Hepatocyte (in vitro differentiated cells): ENCODE measurements at regions not wholly inside any gene's neighbourhood (a gene's known extent, or its start where the extent isn't known, plus 50 kb on each side); places are given as distances from the start of the nearest gene placed in this dataset.

Experiments used
- DNase-seq: peaks from one replicate; pipeline ENCODE4 v3.0.0-alpha.2; 2016; ENCODE audit warnings: low spot score
- H2AFZ ChIP-seq: fragments of 200-600 bp; sonication (generic); 2 replicates; pipeline ENCODE4 v1.6.0; 2016; ENCODE audit warnings: antibody characterized with exemption, mild to moderate bottlenecking
- H3K27ac ChIP-seq: fragments of 200-600 bp; sonication (generic); 2 replicates; pipeline ENCODE4 v1.5.1; 2016; ENCODE audit warnings: mild to moderate bottlenecking
- H3K27me3 ChIP-seq: fragments of 200-600 bp; sonication (generic); 2 replicates; pipeline ENCODE4 v1.6.1; 2016
- H3K36me3 ChIP-seq: fragments of 200-600 bp; sonication (generic); replicated peaks from 2 replicates; pipeline ENCODE4 v1.5.1; 2016; ENCODE audit warnings: low read depth; ENCODE audit not compliant: insufficient read depth
- H3K4me1 ChIP-seq: fragments of 200-600 bp; sonication (generic); 2 replicates; pipeline ENCODE4 v1.5.1; 2016; ENCODE audit warnings: mild to moderate bottlenecking, moderate library complexity; ENCODE audit not compliant: insufficient read depth
- H3K4me2 ChIP-seq: fragments of 200-600 bp; sonication (generic); 2 replicates; pipeline ENCODE4 v1.6.0; 2016
- H3K4me3 ChIP-seq: fragments of 200-600 bp; sonication (generic); 2 replicates; pipeline ENCODE4 v1.5.1; 2016; ENCODE audit warnings: mild to moderate bottlenecking
- H3K79me2 ChIP-seq: fragments of 200-600 bp; sonication (generic); 2 replicates; pipeline ENCODE4 v1.6.0; 2017; ENCODE audit warnings: mild to moderate bottlenecking
- H3K9me2 ChIP-seq: fragments of 200-600 bp; sonication (generic); replicated peaks from 2 replicates; pipeline ENCODE4 v1.6.0; 2017; ENCODE audit warnings: mild to moderate bottlenecking; ENCODE audit not compliant: insufficient read depth
- H3K9me3 ChIP-seq: fragments of 200-600 bp; sonication (generic); 2 replicates; pipeline ENCODE4 v1.5.1; 2016; ENCODE audit warnings: low read depth, mild to moderate bottlenecking
- H4K20me1 ChIP-seq: fragments of 200-600 bp; sonication (generic); 2 replicates; pipeline ENCODE4 v1.6.0; 2016; ENCODE audit warnings: mild to moderate bottlenecking; ENCODE audit not compliant: insufficient read depth, poor library complexity, severe bottlenecking
- CTCF ChIP-seq: fragments of 200-600 bp; sonication (generic); IDR thresholded peaks from 2 replicates; pipeline ENCODE4 v1.5.1; 2016; ENCODE audit warnings: antibody characterized with exemption, mild to moderate bottlenecking; ENCODE audit not compliant: poor library complexity
- EZH2 ChIP-seq: fragments of 200-600 bp; sonication (generic); IDR thresholded peaks from 2 replicates; pipeline ENCODE4 v1.6.1; 2016; ENCODE audit warnings: antibody characterized with exemption, mild to moderate bottlenecking, borderline replicate concordance
- EZH2phosphoT487 ChIP-seq: fragments of 200-600 bp; sonication (generic); IDR thresholded peaks from one replicate; pipeline ENCODE4 v1.6.1; 2018; ENCODE audit warnings: antibody characterized with exemption, mild to moderate bottlenecking, low read depth, moderate library complexity; ENCODE audit not compliant: unreplicated experiment, severe bottlenecking
- WGBS: methylation state at CpG from one replicate; pipeline ENCODE4 v1.1.6; 2016; ENCODE audit warnings: low lambda C conversion rate; ENCODE audit errors: missing lambda C conversion rate; 5-methylcytosine and 5-hydroxymethylcytosine counted together

- no peak overlapping the region for H3K27ac ChIP-seq
- H3K4me3 ChIP-seq, result no peak overlapping the region
- H3K36me3 ChIP-seq, result no peaks in the 10 kb centered on the region
- H3K9me2 ChIP-seq, result no peaks in the 10 kb centered on the region
- no peaks in the 10 kb centered on the region for H4K20me1 ChIP-seq
- DNase-seq, result no peak
- no peaks in the 10 kb centered on the region for H3K4me1 ChIP-seq
- no peaks in the 10 kb centered on the region for H3K27me3 ChIP-seq
- H3K4me2 ChIP-seq, result no peak overlapping the region
- no peak overlapping the region for H2AFZ ChIP-seq
- H3K9me3 ChIP-seq, result no peaks in the 10 kb centered on the region
- no peaks in the 10 kb centered on the region for H3K79me2 ChIP-seq
- TF ChIP-seq EZH2phosphoT487 (no peak), EZH2 (no peak), CTCF (no peak)
Observed at GRCh38 chr5:30000231-30000630, 1193.3 kb upstream of the CDH6 start.

- Histone ChIP-seq H3K27ac (no peak overlapping the region), H3K4me3 (no peak overlapping the region), H3K36me3 (no peaks in the 10 kb centered on the region), H4K20me1 (no peaks in the 10 kb centered on the region), H3K9me2 (no peaks in the 10 kb centered on the region), H3K9me3 (no peaks in the 10 kb centered on the region), H2AFZ (no peak overlapping the region), H3K79me2 (no peaks in the 10 kb centered on the region), H3K4me2 (no peak overlapping the region), H3K27me3 (no peaks in the 10 kb centered on the region), H3K4me1 (no peaks in the 10 kb centered on the region)
- TF ChIP-seq CTCF (no peak), EZH2phosphoT487 (no peak)
- DNase-seq, result no peak
- WGBS, result 96% methylated on average over 1 of the region's 1 CpG
Observed at GRCh38 chr5:29995154-29995553, 1198.3 kb upstream of the CDH6 start.

- Histone ChIP-seq H3K36me3 (no peaks in the 10 kb centered on the region), H3K4me2 (no peak overlapping the region), H3K4me1 (no peaks in the 10 kb centered on the region), H4K20me1 (no peaks in the 10 kb centered on the region), H3K79me2 (no peaks in the 10 kb centered on the region), H3K27me3 (no peaks in the 10 kb centered on the region), H3K4me3 (no peak overlapping the region), H3K27ac (no peak overlapping the region), H3K9me3 (no peaks in the 10 kb centered on the region), H3K9me2 (no peaks in the 10 kb centered on the region), H2AFZ (no peak overlapping the region)
- no peak for DNase-seq
- TF ChIP-seq EZH2phosphoT487 (no peak), CTCF (no peak), EZH2 (no peak)
- WGBS, result 55% methylated on average over 3 of the region's 3 CpGs
Observed at GRCh38 chr5:29994519-29994918, 1199.0 kb upstream of the CDH6 start.

- no peak for TF ChIP-seq CTCF
- TF ChIP-seq EZH2phosphoT487, result no peak
- no peak for TF ChIP-seq EZH2
- no peaks in the 10 kb centered on the region for H3K79me2 ChIP-seq
- H3K9me3 ChIP-seq, result no peaks in the 10 kb centered on the region
- H3K4me1 ChIP-seq, result no peaks in the 10 kb centered on the region
- H2AFZ ChIP-seq, result no peak overlapping the region
- H3K27ac ChIP-seq, result no peak overlapping the region
- no peaks in the 10 kb centered on the region for H4K20me1 ChIP-seq
- WGBS, result 77% methylated on average over 3 of the region's 3 CpGs
- H3K27me3 ChIP-seq, result no peaks in the 10 kb centered on the region
- no peak overlapping the region for H3K4me2 ChIP-seq
- no peaks in the 10 kb centered on the region for H3K36me3 ChIP-seq
- DNase-seq, result no peak
- no peaks in the 10 kb centered on the region for H3K9me2 ChIP-seq
- no peak overlapping the region for H3K4me3 ChIP-seq
Observed at GRCh38 chr5:29993286-29993685, 1200.2 kb upstream of the CDH6 start.
